Activated CD8-positive, alpha-beta memory T cell treated with anti-CD3 and anti-CD28 coated beads for 36 hours (primary cell): ENCODE measurements at regions not wholly inside any gene's neighbourhood (a gene's known extent, or its start where the extent isn't known, plus 50 kb on each side); places are given as distances from the start of the nearest gene placed in this dataset.
"Not testable (repeated sequence)": the region's sequence is repeated elsewhere in the genome, so short reads cannot be mapped to it uniquely, and the experiment has no call there.

Source experiments
- CTCF ChIA-PET: fragments of 350-600 bp; sonication (Branson Sonifier 250); formaldehyde crosslinking; loops from one replicate; lab custom pipeline; 2021; ENCODE audit warnings: antibody characterized with exemption; lab: Charles Lee
- POLR2A ChIA-PET: fragments of 350-600 bp; sonication (Branson Sonifier 250); formaldehyde crosslinking; loops from one replicate; lab custom pipeline; 2021; ENCODE audit warnings: antibody characterized with exemption; lab: Charles Lee

DNA sequence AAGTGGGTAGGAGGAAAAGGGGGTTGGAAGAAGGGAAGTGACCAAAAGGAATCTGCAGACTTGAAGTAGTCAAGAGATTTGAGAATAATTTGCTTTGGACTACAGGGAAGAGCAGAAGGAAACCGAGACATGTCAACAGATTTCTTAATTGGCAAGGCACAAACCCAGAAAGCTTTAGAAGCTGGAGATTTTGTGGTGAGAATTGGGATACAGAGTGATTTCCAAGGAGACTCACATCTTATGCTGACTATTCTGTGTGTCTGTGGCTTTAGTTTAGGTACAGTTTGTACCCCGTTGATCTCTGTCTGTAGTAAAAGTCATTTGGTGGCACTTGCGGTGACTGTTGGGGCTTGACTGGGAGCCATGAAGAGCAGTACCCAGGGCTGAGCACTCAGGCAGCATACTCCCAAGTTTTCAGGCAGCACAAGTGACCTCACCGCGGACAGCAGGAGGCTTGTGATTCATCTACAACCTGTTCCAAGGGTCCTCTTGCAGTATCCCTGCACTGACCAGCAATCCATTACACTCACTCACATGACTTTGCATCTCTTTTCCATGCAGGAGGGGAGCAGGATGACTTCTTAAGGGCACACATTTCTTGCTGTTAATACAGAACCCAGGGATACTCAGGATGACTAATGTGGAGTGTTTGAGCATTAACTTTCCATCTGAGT, 97.1 kb upstream of the TNP1 start:
- ChIA-PET POLR2A (no interaction called here), CTCF (no interaction called here)

DNA sequence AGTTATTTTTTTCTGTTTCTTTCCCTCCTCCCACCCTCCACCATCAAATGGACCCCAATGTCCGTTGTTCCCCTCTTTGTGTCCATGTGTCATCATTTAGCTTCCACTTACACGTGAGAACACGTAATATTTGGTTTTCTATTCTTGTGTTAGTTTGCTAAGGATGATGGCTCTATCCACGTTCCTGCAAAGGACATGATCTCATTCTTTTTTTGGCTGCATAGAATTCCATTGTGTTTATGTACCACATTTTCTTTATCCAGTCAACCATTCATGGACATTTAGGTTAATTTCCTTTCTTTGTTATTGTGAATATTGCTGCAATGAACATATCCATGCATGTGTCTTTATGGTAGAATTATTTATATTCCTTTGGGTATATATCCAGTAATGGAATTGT, 91.3 kb upstream of the TNP1 start:
- POLR2A ChIA-PET: no interaction called here
- CTCF ChIA-PET: no interaction called here

- ChIA-PET CTCF (no interaction called here), POLR2A (no interaction called here)
These were observed 90.7 kb upstream of the TNP1 start for GRCh38 chr2:216950547-216950946.

DNA sequence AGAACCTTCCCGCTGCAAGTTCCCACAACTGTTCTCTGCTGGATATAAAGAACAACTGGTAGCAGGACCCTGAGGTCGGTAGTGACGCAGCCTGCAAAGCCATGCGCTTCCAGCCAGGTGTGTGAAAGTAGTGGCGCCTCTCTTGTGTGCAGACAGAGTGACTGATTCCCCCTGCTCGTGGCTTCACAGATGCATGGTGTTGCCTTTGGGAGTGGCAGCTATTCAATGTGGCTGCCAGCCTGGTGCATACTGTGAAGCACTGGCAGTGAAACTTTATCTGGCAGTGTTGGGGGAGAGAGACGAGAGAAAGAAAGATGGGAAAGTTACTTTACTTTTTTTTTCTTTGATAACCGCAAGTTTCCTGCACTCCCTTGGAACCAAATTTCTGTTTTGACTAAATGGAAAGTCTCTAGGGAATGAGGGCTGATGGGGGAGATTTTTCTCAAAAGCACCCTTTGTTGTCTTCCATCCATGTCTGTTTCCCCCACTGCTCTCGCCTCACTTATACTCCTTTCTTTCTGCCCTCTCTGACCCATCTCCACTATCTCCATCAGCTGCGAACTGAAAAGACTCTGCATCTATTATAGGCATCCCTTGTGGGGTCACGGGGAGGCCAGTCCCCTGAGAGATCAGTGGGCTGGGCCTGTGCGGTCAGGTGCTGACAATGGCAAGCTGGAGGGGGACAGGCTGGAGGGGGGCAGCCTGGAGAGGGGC, 90.0 kb upstream of the TNP1 start:
- CTCF ChIA-PET: no interaction called here
- POLR2A ChIA-PET: no interaction called here

DNA sequence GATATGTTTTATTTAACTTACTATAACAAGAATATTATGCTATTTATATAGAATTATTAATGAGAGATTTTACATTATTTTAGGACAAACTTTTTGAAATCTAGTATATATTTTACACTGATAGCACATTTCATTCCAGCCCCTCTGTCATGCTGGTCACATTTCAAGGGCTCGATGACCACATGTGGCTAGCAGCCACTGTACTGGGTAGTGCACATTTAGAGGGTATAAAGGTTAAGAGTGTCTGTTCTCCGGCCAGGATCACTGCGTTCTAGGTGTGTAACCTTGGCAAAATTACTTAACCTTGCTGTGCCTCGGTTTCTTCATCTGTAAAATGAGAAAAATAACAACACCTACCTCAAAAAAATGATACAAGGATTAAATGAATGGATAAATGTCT, 87.2 kb upstream of the TNP1 start:
- ChIA-PET CTCF (no interaction called here), POLR2A (no interaction called here)

- CTCF ChIA-PET: no interaction called here
- POLR2A ChIA-PET: no interaction called here
These were observed 84.9 kb upstream of the TNP1 start for GRCh38 chr2:216944733-216945132.

DNA sequence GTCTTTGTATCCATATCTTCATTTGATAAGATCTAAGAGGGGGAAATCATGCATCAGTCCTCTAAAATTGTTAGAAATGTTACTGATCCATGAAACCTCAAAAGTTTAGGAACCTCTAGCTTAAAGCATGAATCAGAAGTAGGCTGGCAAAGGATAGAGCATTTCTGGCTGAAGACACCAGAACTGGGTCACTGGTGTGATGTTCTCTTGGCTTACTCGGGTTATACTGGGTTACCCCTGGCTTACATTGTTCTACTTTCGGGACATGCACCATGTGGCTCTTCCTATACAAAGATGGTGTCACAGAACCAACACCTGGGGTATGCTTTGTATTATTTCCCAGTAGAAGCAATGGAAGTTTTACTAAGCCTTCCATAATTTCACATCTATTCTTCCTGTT, 83.2 kb upstream of the TNP1 start:
- ChIA-PET CTCF (no interaction called here), POLR2A (no interaction called here)

- ChIA-PET POLR2A (no interaction called here), CTCF (interaction anchor here (0.5 kb wide), 1 partner anchor 130 kb away, joined by 4 read pairs; no protein-coding TSS in a partner anchor)
These were observed 82.6 kb upstream of the TNP1 start for GRCh38 chr2:216942465-216942864.

GRCh38 chr2:216942016-216942415, 82.2 kb upstream of the TNP1 start:
- POLR2A ChIA-PET: no interaction called here
- CTCF ChIA-PET: interaction anchor here (0.5 kb wide), 1 partner anchor 131 kb away, joined by 4 read pairs; no protein-coding TSS in a partner anchor

DNA sequence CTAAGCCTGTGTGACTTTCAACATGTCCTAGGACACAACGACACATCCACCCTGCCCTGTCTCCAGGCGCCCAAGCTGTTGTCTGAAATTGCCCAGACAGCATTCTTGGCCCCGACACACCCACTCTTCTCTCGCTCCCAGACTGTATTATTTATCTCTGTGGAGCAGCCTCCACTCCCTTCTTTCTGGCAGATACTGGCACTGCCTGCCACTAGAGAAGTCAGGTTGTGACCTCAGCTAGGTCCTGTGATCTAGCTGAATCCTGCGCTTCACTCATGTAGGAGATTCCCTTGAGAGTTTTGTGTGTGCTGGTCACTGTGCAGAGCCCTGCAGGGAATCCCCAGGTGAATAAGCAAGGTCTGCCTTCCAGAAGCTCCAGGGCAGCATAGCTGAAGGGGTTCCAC, 77.1 kb upstream of the TNP1 start:
- ChIA-PET POLR2A (no interaction called here), CTCF (no interaction called here)

DNA sequence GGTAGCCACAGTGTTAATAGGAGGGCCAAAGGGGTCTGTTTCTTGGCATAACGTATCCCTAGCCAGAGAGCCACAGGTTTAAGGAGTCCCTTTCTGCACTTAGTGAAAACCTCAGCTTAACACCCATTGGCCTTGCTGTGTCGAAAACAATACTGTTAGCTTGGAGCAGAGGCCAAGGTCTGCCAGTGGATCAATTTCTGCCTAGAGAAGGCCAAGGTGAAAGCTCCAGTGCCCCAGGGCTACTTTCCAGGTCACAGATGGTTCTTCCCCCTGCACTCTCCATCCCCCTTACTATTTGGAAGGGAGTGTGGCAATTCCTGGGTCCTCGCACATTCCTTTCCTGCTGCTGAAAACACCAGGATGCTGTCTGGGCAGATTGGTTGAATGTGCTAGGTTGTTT, 74.8 kb upstream of the TNP1 start:
- CTCF ChIA-PET: no interaction called here
- POLR2A ChIA-PET: no interaction called here

- ChIA-PET POLR2A (no interaction called here), CTCF (no interaction called here)
These were observed 74.3 kb upstream of the TNP1 start for GRCh38 chr2:216934151-216934550.

DNA sequence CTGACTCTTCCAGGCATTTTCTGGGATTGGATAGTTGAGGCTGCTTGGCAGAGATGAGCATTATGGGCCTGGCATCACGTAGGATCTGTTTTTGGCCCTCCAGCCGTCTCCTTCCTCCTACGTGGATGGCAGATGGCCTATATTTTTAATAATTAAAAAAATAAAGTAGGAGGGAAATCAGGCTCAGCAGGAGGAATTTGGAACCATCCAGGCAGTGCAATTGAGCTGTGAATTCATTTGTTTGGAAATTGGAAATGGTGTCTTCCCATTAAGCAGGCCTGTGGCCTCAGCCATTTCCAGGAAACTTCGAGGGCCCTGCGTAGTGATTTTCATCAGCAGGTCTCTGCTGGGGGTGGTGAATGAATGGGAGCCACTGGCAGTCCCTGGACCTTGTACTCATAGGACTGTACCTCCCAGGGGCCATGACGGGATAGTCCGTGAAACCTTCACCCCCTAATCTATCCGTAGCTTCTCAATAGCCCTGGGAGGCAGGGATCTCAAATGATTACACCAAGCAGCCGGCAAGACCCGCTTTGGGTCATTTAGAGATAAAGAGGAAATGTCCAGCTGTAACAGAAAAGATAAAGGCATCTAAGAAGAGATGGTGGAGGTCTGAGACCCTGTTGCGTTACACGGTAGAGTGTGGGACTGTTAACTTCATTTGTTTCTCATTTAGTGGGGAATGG, 73.1 kb upstream of the TNP1 start:
- POLR2A ChIA-PET: no interaction called here
- CTCF ChIA-PET: no interaction called here

GRCh38 chr2:216932113-216932862, 72.4 kb upstream of the TNP1 start:
- ChIA-PET POLR2A (no interaction called here), CTCF (no interaction called here)

GRCh38 chr2:216930716-216931115, 70.9 kb upstream of the TNP1 start:
- ChIA-PET POLR2A (no interaction called here), CTCF (no interaction called here)

GRCh38 chr2:216929338-216929737, 69.5 kb upstream of the TNP1 start:
- CTCF ChIA-PET, POLR2A ChIA-PET: not testable (repeated sequence)

GRCh38 chr2:216927163-216927562, 67.3 kb upstream of the TNP1 start:
- ChIA-PET POLR2A (no interaction called here), CTCF (no interaction called here)

- CTCF ChIA-PET: no interaction called here
These were observed 65.9 kb upstream of the TNP1 start for GRCh38 chr2:216925636-216926366.

GRCh38 chr2:216925006-216925405, 65.1 kb upstream of the TNP1 start:
- ChIA-PET POLR2A (no interaction called here), CTCF (no interaction called here)

More at GRCh38 chr2:216925636-216926366, 65.9 kb upstream of the TNP1 start:
- POLR2A ChIA-PET: no interaction called here
